ENCODE measurements at regions not wholly inside any gene's neighbourhood (a gene's known extent, or its start where the extent isn't known, plus 50 kb on each side); places are given as distances from the start of the nearest gene placed in this dataset.
"Not testable (repeated sequence)": the region's sequence is repeated elsewhere in the genome, so short reads cannot be mapped to it uniquely, and the experiment has no call there.

- DNase-seq (ENCODE audit: low read depth in 3 of 3, low spot score in 1 of 3), result not testable (repeated sequence)
Observed at GRCh38 chr2:111605798-111606197, 278.2 kb downstream of the ANAPC1 start.

GRCh38 chr2:111606632-111607031 is 277.4 kb downstream of the ANAPC1 start:
- DNase-seq (ENCODE audit: low read depth in 3 of 3, low spot score in 1 of 3), result not testable (repeated sequence)

- not testable (repeated sequence) for DNase-seq (ENCODE audit: low read depth in 3 of 3, low spot score in 1 of 3)
Observed at GRCh38 chr2:111609146-111609844, 274.7 kb downstream of the ANAPC1 start.

- DNase-seq (ENCODE audit: low read depth in 3 of 3, low spot score in 1 of 3), result not testable (repeated sequence)
Observed at GRCh38 chr2:111610035-111610434, 274.0 kb downstream of the ANAPC1 start.

GRCh38 chr2:111616651-111617218 is 267.3 kb downstream of the ANAPC1 start:
- no peak for DNase-seq (ENCODE audit: low read depth in 3 of 3, low spot score in 1 of 3)

GRCh38 chr2:111617299-111618225 is 266.4 kb downstream of the ANAPC1 start:
- DNase-seq (ENCODE audit: low read depth in 3 of 3, low spot score in 1 of 3), result no peak

GRCh38 chr2:111618226-111618977 is 265.6 kb downstream of the ANAPC1 start:
- no peak for DNase-seq (ENCODE audit: low read depth in 3 of 3, low spot score in 1 of 3)

- DNase-seq (ENCODE audit: low read depth in 3 of 3, low spot score in 1 of 3), result no peak
Observed at GRCh38 chr2:111618978-111619902, 264.8 kb downstream of the ANAPC1 start.

- DNase-seq (ENCODE audit: low read depth in 3 of 3, low spot score in 1 of 3), result no peak
Observed at GRCh38 chr2:111620281-111620680, 263.7 kb downstream of the ANAPC1 start.

- no peak for DNase-seq (ENCODE audit: low read depth in 3 of 3, low spot score in 1 of 3)
Observed at GRCh38 chr2:111622859-111623258, 261.1 kb downstream of the ANAPC1 start.

GRCh38 chr2:111623380-111623779 is 260.6 kb downstream of the ANAPC1 start:
- no peak for DNase-seq (ENCODE audit: low read depth in 3 of 3, low spot score in 1 of 3)

GRCh38 chr2:111624411-111625156 is 259.4 kb downstream of the ANAPC1 start:
- DNase-seq (ENCODE audit: low read depth in 3 of 3, low spot score in 1 of 3), result no peak

- not testable (repeated sequence) for DNase-seq (ENCODE audit: low read depth in 3 of 3, low spot score in 1 of 3)
Observed at GRCh38 chr2:111625157-111625537, 258.8 kb downstream of the ANAPC1 start.

- no peak for DNase-seq (ENCODE audit: low read depth in 3 of 3, low spot score in 1 of 3)
Observed at GRCh38 chr2:111626037-111626864, 257.7 kb downstream of the ANAPC1 start.

- no peak for DNase-seq (ENCODE audit: low read depth in 3 of 3, low spot score in 1 of 3)
Observed at GRCh38 chr2:111626865-111627163, 257.2 kb downstream of the ANAPC1 start.

- no peak for DNase-seq (ENCODE audit: low read depth in 3 of 3, low spot score in 1 of 3)
Observed at GRCh38 chr2:111627256-111627655, 256.7 kb downstream of the ANAPC1 start.

GRCh38 chr2:111628221-111628620 is 255.8 kb downstream of the ANAPC1 start:
- DNase-seq (ENCODE audit: low read depth in 3 of 3, low spot score in 1 of 3), result no peak

GRCh38 chr2:111629983-111630382 is 254.0 kb downstream of the ANAPC1 start:
- no peak for DNase-seq (ENCODE audit: low read depth in 3 of 3, low spot score in 1 of 3)

GRCh38 chr2:111632661-111633060 is 251.3 kb downstream of the ANAPC1 start:
- no peak for DNase-seq (ENCODE audit: low read depth in 3 of 3, low spot score in 1 of 3)
